Esophagus squamous epithelium (tissue), 5 donors: ENCODE measurements at regions not wholly inside any gene's neighbourhood (a gene's known extent, or its start where the extent isn't known, plus 50 kb on each side); places are given as distances from the start of the nearest gene placed in this dataset.

Experiments used
- DNase-seq: peaks from one replicate; lab custom pipeline; 2025; lab: John Stamatoyannopoulos, UW
- H3K27ac ChIP-seq, 4 donors: fragments of 200-600 bp; sonication (generic); one replicate each; pipeline ENCODE4 v1.5.1; 2016 to 2019; ENCODE audit warnings: mild to moderate bottlenecking in 1 of 4
- H3K27me3 ChIP-seq, 4 donors: fragments of 200-600 bp; sonication (generic); 1 replicate in 3 of 4; 2 replicates in 1 of 4; pipeline versions ENCODE4 v1.5.1 to v1.6.0; 2017 to 2021; ENCODE audit warnings: antibody characterized with exemption in 1 of 4
- H3K36me3 ChIP-seq, 3 donors: fragments of 200-600 bp; sonication (generic); one replicate each; pipeline ENCODE4 v1.5.1; 2016 to 2019
- H3K4me1 ChIP-seq, 3 donors: fragments of 200-600 bp; sonication (generic); one replicate each; pipeline ENCODE4 v1.5.1; 2017 to 2019
- H3K4me3 ChIP-seq, 4 donors: fragments of 200-600 bp; sonication (generic); 1 replicate in 3 of 4; 2 replicates in 1 of 4; pipeline ENCODE4 v1.5.1; 2016 to 2019; ENCODE audit warnings: mild to moderate bottlenecking in 2 of 4, moderate library complexity in 1 of 4
- H3K9me3 ChIP-seq, 3 donors: fragments of 200-600 bp; sonication (generic); one replicate each; pipeline ENCODE4 v1.5.1; 2016 to 2019
- POLR2A ChIP-seq, 4 donors: fragments of 450-650 bp; IDR thresholded peaks; one replicate each; pipeline ENCODE4 v1.6.1; 2017; ENCODE audit warnings: antibody characterized with exemption in 4 of 4, mild to moderate bottlenecking in 4 of 4, moderate library complexity in 3 of 4
- WGBS, 2 donors: methylation state at CpG; one replicate each; pipeline ENCODE4 v1.1.5; 2018; 5-methylcytosine and 5-hydroxymethylcytosine counted together
- intact Hi-C: fragments of 100-400 bp; cut with DNase I; formaldehyde crosslinking; loops from one replicate; pipeline ENCODE4 v1.15.0; 2022
- TF ChIP-seq, protein P1 (sequence below), 6 experiments: fragments of 450-650 bp in 4 of 6; fragments of 200-600 bp in 2 of 6; sonication (generic) in 2 of 6; IDR thresholded peaks; one replicate each; pipeline ENCODE4 v1.5.1; 2016 to 2019; ENCODE audit warnings: antibody characterized with exemption in 6 of 6, mild to moderate bottlenecking in 4 of 6, moderate library complexity in 4 of 6
- donor health status: DM: yes; HTN: yes; CAD: no.

GRCh38 chr12:105622220-105622619 is 291.7 kb downstream of the C12orf75 start:
- 47 to 85% methylated on average over 2 of the region's 2 CpGs for WGBS, 2 donors
- no peak for DNase-seq

DNA sequence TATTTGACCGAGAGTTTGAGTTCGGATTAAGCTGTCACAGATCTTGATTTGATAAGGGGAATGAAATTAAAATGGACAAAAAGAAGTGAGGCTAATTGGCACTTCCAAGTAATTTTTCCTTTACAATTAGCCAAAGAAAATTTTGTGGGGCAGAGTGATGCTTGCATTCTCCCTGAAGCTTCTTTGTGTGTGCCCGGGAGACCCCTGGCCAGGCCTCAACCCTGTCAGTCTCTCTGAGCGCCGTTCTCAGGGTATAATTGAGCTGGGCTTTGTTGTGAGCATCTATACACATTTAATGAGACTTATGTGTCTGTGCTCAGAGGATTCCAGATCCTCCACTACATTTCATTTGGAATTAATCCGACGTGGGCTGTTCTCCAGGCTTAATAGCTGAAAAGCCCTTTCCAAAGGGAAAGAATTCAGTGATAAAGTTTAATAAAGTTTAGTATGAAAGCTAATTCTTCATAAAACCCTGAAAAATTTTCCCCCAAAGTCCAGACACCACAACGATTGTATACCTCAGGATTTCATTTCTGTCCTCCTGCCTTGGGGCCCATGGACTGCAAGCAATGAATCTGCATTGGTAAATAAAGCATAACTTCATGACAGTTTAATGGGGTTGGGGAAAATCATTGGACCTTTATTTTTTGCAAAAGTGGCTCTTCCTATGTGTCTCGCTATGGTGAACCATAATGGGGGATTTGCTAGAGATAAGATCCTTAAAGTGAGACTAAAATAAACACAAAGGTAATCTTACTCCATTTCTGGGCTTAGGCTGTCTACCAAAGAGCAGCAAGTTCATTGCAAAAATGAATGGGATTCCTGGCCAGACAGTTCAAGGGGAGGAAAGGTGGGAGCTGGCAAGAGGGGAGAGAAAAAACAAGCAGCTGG is 292.6 kb downstream of the C12orf75 start:
- no peaks in the 10 kb centered on the region for H3K36me3 ChIP-seq
- no peak overlapping the region for H3K27ac ChIP-seq
- peaks cover 0 to 13% (median 0%) of the 10 kb centered on the region in 3 donors for H3K4me1 ChIP-seq
- 84 to 88% methylated on average over 9 of the region's 9 CpGs for WGBS, 2 donors
- intact Hi-C loops, result no loop called here
- DNase-seq, result no peak
- H3K27me3 ChIP-seq, result no peaks in the 10 kb centered on the region
- H3K9me3 ChIP-seq, result no peaks in the 10 kb centered on the region
- no peak for TF ChIP-seq POLR2A (IDR thresholded peaks at IDR 0.05)
- TF ChIP-seq, protein P1, sequence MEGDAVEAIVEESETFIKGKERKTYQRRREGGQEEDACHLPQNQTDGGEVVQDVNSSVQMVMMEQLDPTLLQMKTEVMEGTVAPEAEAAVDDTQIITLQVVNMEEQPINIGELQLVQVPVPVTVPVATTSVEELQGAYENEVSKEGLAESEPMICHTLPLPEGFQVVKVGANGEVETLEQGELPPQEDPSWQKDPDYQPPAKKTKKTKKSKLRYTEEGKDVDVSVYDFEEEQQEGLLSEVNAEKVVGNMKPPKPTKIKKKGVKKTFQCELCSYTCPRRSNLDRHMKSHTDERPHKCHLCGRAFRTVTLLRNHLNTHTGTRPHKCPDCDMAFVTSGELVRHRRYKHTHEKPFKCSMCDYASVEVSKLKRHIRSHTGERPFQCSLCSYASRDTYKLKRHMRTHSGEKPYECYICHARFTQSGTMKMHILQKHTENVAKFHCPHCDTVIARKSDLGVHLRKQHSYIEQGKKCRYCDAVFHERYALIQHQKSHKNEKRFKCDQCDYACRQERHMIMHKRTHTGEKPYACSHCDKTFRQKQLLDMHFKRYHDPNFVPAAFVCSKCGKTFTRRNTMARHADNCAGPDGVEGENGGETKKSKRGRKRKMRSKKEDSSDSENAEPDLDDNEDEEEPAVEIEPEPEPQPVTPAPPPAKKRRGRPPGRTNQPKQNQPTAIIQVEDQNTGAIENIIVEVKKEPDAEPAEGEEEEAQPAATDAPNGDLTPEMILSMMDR (IDR thresholded peaks at IDR 0.05), result no peak
- H3K4me3 ChIP-seq, result no peak overlapping the region

More at GRCh38 chr12:105622220-105622619, 291.7 kb downstream of the C12orf75 start:
- TF ChIP-seq, protein P1 (IDR thresholded peaks at IDR 0.05), result no peak
- TF ChIP-seq POLR2A (IDR thresholded peaks at IDR 0.05), result no peak
- Histone ChIP-seq H3K4me1 (peaks cover 0 to 12% (median 0%) of the 10 kb centered on the region in 3 donors), H3K27me3 (no peaks in the 10 kb centered on the region), H3K4me3 (no peak overlapping the region), H3K9me3 (no peaks in the 10 kb centered on the region), H3K36me3 (no peaks in the 10 kb centered on the region), H3K27ac (no peak overlapping the region)
- intact Hi-C loops, result no loop called here

GRCh38 chr12:105626653-105627052 is 296.2 kb downstream of the C12orf75 start:
- H3K36me3 ChIP-seq, result no peaks in the 10 kb centered on the region
- no peak overlapping the region for H3K4me3 ChIP-seq
- H3K9me3 ChIP-seq, result no peaks in the 10 kb centered on the region
- H3K4me1 ChIP-seq, result peaks cover 0 to 13% (median 0%) of the 10 kb centered on the region in 3 donors
- H3K27ac ChIP-seq, result no peak overlapping the region
- 85 to 94% methylated on average over 2 to 3 of the region's 3 CpGs for WGBS, 2 donors
- no peak for DNase-seq
- H3K27me3 ChIP-seq, result no peaks in the 10 kb centered on the region
- intact Hi-C loops, result no loop called here
- TF ChIP-seq POLR2A (IDR thresholded peaks at IDR 0.05), result no peak
- TF ChIP-seq, protein P1 (IDR thresholded peaks at IDR 0.05), result no peak

DNA sequence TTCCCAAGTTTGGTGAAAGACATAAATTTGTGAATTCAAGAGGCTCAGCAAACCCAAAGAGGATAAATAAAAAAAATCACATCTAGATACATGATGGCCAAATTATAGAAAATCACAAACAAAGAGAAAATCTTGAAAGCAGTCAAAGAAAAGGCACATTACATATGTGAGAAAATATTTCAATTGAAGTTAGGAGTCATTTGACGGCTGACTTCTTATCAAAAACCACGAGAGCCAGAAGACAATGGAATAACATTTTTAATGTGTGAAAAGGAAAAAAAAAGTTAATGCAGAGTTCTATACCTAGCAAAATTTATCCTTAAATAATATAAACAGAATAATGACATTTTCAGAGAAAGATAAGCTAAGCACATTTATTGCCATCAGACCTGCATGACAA is 307.0 kb downstream of the C12orf75 start:
- H3K4me3 ChIP-seq, result no peak overlapping the region
- intact Hi-C loops, result no loop called here
- no peak for TF ChIP-seq POLR2A (IDR thresholded peaks at IDR 0.05)
- TF ChIP-seq, protein P1 (IDR thresholded peaks at IDR 0.05), result no peak
- no peak overlapping the region for H3K27ac ChIP-seq
- H3K9me3 ChIP-seq, result peaks cover 0 to 14% (median 3%) of the 10 kb centered on the region in 3 donors
- no peaks in the 10 kb centered on the region for H3K27me3 ChIP-seq
- no peaks in the 10 kb centered on the region for H3K36me3 ChIP-seq
- 50 to 72% methylated on average over 2 of the region's 2 CpGs for WGBS, 2 donors
- DNase-seq, result no peak
- no peaks in the 10 kb centered on the region for H3K4me1 ChIP-seq

DNA sequence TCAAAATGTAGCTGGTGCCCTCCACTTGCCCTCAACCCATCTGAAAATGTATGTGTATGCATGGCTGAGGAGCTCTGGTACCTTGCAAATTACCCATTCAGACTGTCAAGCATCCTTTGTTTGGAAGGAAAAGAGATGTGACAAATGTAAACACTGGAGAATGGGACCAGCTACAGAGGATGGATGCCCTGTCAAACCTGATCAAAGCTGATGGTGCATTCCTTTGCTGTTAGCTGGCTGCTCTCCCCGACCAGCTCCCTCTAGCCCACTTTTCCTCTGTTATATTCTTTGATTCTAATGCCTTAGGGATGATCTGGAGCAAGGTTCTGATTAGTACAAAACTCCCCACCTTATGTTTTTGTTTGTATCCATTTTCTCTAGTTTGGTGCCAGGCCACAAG is 310.3 kb downstream of the C12orf75 start:
- no peaks in the 10 kb centered on the region for H3K4me1 ChIP-seq
- H3K27me3 ChIP-seq, result no peaks in the 10 kb centered on the region
- DNase-seq, result no peak
- intact Hi-C loops, result no loop called here
- H3K4me3 ChIP-seq, result no peak overlapping the region
- H3K36me3 ChIP-seq, result no peaks in the 10 kb centered on the region
- H3K27ac ChIP-seq, result no peak overlapping the region
- peaks cover 0 to 14% (median 3%) of the 10 kb centered on the region in 3 donors for H3K9me3 ChIP-seq
- no peak for TF ChIP-seq POLR2A (IDR thresholded peaks at IDR 0.05)
- TF ChIP-seq, protein P1 (IDR thresholded peaks at IDR 0.05), result no peak
- WGBS, 2 donors, result 27% methylated on average over 1 of the region's 1 CpG; no CpG with 5 or more reads in 1 of the 2 donors
